NCI-H187 treated with DMSO at 0.1 percent for 48 hours (cell line): ENCODE measurements at regions not wholly inside any gene's neighbourhood (a gene's known extent, or its start where the extent isn't known, plus 50 kb on each side); places are given as distances from the start of the nearest gene placed in this dataset.

Experiments used
- DNase-seq: peaks from one replicate; lab custom pipeline; 2025; lab: John Stamatoyannopoulos, UW

DNA sequence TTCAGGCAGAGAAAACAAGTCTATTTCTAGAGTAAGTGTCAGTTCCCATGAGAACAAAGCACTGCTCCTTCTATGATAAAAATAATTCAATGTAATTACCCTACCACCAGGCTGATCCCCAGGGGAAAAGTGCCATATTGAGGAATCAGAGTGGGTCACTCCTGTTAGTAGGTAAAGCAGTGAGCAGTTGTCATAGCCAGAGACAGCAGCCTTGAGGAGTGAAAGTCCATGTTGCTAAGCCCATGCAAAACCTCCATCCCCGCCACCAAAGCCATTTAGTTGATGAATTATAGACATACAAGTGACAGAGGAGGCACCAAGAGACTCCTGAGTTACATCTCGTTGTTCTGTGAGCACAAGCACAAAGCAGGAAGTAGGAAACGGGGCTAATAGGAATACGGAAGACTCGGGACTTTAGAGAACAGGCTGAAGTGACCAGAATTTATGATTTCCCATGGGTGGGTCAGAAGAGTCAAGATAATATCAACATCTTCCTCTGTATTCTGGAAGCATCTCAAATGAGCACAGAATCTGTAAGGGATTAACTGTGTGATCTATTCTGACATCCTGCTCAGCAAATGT lies 197.9 kb downstream of the MAFB start:
- no peak for DNase-seq

DNA sequence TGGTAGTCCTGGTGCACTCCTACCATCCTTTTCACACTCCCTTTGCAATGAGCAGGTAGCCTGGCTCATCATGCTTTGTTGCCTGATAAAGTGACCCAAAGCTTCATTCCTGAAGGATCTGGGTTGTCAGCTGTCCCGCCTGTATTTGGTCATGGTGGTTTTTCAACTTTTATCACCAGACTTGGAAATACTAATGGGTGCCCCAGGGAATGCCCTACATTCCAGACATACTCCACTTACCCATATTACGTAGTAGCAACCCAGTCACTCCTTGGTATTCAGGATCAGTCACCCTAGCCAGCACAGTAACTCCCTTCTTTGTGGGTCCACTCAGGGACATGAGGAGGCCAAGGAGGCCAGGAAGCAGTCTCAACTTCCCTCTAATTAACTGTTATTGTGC lies 199.2 kb downstream of the MAFB start:
- DNase-seq: no peak

DNA sequence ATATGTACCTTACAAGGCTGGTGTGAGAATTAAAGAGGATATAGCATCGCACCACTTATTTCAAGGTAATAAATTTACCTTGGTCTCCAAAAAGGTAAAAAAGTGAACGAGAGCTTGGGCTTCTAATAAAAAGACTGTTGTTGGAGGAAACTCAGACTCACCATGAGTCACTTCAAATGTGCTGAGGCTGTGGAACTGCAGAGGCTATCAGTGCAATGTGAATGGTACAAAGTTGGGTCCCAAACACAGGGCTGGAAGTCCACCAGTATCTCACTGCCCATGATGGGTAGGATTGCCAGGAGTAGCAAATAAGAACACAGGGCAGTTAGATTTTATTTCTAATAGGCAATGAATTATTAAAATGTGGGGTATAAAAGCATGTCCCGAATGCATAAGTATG lies 200.6 kb downstream of the MAFB start:
- no peak for DNase-seq

DNA sequence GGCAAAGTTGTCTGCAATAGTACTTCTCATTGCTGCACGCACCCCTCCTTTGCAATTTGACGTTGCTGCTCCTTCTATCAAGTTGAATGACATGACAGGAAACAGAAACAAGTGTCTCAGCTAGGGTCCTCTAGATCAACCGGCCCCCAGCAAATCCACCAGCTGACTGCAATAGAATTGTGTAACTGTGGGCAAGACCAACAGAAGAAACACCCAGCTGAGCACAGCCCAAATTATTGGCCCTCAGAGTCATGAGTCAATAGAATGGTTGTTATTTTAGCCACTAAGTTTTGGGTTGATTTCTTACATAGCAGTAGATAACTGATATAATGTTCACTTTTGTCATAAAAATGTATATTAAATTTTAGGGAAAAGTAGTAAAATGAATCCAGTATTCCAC lies 202.7 kb downstream of the MAFB start:
- no peak for DNase-seq

DNA sequence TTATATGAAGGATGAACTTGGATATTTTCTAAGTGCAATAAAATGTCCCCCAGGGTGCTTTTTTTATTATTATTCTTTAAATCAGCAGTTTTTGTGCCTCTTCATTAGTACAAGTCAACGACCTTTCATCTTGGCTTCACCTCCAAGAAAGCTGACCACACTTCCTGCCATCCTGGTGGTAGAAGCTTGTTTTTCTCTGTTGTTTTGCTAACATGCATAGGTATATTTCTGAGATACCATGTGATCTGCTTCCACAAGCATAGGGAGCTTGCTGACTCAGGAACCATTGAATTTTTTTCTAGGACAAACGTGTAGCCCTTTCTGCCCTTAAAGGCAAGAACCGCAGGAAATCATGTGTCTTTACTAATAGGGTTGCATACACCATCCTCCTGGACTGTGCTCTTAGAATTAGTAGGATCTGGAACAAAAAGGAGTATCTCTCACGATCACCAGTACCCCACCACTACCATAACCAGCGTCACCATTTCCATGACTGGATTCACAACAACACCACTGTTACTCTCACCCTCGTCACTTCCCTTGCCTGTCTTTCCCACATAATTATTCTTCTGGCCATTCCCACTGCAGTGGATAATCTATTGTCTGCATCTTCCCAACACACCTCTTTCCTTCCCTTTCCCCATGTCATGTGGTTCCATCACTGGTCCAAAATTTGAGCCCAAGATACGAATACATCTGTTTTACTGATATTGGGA lies 207.1 kb downstream of the MAFB start:
- no peak for DNase-seq

DNA sequence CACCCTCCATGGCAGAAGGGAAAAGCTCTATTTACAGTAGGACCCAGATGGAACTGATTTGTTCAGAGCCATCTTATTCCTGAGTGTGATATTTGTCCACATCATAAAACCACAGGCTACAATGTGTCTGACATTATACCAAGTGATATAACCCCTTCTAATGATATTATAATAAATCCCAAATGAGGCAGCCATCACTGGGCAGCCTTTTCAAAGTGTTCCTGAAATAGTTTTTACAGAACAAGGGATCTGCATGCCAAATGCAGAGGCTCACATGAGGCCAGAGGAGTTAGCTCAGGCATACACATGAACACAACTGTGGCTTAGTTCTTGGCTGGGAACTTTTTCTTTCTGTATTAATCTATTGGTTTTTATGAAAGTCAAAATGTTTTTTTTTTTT lies 207.7 kb downstream of the MAFB start:
- no peak for DNase-seq

DNA sequence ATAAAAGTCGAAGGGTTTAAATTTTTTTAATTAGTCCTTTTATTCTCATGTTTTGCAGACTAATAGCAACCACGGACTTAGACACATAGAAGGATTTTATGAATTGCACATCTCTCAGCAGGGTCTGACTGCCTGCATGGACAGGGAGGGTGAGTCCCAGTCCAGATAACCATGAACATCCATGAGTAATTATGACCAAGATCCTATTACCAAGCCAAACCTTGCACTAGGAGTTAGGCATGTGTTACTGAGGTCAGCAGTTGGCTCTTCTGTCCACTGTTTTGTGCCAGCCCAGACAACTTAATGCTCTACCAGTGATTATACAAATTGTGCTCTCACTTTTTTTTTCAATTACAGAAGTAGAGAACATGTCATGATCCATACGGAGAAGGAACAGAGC lies 211.2 kb downstream of the MAFB start:
- DNase-seq: no peak

DNA sequence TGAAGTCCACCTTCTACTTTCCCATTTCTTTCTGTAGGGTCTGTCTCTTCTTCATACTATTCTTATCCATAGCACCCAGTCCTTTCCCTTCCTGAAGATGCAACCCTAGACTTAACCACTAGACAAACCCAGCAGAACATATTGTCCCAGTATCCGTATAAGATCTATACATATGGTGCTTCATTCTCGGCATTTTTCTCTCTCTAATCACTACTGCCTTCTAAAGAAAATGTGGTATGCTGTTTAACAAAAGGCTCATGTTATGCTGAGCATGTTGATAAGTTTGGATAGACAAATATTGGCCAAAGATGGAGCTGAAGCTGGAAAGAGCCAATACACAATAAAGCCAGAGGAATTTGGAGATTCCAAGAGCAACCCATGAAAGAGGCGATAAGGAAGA lies 212.6 kb downstream of the MAFB start:
- DNase-seq: no peak

DNA sequence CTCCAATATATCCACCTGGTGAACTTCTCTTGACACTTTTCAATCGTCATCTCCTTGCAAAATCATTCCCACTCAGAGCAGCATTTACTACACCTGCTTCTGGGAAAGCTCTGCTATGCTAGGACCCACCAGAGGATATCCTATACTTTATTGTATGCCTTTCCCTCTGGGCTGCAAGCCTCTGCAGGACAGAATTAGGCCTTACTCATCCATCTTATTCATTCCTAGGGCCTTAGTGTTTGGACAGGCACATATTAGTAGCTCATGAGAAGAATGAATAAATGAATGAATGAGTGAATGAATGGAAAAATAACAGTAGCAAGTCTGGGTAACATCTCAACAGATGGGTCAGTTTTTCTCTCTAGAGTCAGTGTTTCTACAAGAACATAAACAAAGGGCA lies 216.1 kb downstream of the MAFB start:
- DNase-seq: no peak

DNA sequence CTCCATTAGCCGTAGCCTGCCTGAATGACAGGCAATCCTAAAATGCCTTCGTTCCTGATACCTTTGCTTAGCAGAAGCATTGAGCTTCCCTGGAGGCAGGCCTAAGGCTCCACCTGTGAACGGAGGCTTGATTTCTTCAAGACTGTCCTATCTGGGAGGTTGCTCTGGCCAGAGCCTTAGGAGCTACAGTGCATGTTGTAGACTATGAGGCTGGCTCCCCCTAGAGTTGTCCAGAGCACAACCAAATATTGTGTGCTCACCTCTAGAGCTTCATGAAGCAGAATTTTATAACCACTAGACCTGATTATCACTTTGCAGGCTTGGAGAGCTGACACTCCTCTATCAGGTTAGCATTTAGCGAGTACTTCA lies 217.8 kb downstream of the MAFB start:
- DNase-seq: no peak

DNA sequence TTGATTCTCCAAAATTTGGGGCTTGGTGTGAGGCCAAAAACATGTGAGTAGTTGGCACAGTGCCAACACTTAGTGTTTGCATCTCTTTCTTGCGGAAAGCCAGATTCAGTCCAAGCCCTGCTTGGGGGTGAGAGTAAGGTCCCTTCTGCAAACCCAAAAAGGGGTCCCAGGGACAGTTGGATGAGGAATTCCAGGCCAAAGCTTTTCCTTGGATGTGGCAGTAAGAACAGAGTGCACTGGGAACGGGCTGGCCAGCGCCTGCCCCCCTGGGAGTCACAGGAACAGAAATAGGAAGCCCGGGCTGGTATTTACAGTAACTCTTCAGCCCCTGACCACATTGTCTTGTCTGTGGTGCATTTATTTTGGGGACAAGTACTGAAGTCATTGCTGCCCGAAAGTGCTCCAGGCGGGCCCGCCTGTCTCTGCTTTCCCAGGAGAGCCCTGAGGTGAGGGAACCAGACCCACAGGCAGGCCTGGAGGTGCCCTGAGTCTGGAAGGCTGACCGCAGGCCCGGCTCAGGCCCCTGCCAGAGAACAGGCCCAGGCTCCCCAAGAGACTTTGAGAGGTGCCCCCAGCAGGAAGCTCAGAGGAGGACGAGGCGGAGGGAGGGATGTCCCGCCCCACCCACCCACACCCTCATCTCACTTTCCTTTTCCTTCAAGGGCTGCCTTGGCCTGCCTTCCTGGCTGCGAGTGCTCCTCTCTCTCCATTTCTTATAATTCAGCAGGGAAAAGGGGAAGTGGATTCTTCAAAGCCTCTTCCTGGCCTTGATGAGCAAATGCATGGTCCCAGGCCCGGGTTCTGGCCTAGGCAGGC lies 218.4 kb downstream of the MAFB start:
- no peak for DNase-seq

DNA sequence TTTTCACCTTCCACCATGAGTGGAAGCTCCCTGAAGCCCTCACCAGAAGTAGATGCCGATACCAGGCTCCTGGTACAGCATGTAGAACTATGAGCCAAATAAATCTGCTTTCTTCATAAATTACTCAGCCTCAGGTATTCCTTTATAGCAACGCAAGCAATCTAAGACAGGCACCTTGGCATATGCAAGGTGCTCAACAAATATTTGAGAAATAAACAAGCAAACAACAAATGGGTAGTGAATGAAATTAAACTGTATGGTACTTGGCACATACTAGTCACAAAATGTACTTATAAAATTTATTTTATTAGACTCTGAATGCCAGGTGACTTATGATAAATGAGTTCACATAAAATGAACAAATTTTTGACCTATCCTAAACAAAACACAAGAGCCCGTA lies 220.3 kb downstream of the MAFB start:
- DNase-seq: no peak

DNA sequence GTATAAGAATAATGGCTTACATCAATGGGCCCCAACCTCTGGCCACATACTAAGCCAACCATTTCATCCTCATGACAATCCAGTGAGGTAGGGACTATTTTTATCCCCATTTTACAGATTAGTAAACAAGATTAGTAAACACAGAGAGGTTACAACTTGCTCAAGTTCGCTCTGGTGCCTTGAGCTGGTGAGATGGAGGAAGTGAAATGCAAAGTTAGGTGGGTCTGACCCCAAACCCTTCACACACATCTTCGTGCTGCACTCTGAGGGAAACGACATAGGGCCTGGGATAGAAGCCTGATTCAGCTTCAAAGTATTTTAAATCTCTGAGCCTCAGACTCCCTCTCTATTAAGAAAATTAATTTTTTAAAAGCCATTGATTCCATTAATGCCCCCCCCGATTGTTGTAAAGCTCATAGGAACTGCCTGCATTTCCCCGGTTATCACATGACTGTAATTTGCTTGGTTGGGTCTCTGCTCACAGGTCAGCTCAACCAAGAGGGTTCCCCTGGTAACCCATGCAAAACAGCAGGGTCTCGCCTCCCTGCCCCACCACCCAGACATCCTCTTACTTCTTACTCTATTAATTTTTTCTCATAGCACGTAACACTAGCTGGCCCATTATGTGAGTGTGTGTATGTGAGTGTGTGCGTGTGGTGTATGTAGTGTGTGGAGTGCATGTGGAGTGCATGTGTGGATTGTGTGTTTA lies 221.2 kb downstream of the MAFB start:
- no peak for DNase-seq

DNA sequence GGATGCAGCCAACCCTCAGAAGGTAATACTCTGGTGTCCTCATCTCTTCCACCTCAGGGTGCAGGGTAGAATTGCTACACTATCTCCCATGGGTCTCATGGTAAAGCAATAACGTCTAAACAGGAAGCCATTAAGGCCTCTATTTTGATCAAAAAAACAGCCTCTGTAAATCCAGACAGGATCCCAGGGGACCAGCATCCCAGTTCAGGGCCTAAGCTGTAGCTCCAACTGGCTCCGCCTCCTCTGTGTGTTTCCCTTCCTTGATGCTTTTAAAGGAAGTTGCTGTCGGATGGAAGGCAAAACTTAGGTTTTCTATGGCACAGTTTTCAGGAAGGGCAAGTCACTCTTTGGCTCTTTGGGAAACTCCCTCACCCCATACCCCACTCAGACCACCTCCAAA lies 222.0 kb downstream of the MAFB start:
- no peak for DNase-seq

DNA sequence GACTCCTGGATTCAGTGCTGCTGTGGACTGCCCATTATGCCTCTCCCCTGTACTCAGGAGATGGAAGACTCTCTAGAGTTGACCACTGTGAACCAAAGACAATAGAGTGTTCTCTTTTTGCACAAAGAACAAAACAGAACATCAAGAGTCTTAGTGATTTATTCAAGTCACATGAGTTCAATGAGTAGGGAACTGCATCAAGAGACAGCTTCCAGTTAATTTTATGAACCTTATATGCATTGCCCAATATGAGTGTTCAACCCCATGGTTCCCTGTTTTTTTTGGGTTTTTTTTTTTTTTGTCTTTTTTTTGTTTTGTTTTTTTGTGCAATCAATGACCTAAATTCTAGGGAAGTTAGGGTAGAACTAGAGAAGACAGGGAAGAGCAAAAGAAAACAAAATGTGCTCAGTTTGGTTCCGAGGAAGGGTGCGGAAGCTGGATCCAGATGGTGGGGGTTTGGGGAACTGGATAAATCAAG lies 224.3 kb downstream of the MAFB start:
- DNase-seq: no peak

DNA sequence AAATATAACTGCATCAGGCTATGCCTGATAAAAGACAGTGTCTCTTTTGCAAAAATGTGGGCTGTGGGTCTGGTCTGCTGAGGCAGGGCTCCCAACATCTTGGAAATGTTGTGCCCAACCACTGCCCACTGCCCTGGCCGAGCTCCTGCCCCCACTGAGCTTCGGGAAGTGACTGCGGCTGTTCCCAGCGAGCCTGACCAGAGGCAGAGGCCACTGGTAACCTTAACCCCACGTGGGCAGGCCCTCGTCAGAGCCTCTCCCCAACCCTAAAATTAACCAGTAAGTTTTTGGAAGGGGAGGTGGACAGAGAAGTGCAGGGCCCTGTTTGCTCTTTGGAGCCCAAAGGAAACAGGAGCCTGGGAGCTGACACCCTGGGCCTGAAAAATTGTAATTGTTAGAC lies 225.9 kb downstream of the MAFB start:
- DNase-seq: no peak

DNA sequence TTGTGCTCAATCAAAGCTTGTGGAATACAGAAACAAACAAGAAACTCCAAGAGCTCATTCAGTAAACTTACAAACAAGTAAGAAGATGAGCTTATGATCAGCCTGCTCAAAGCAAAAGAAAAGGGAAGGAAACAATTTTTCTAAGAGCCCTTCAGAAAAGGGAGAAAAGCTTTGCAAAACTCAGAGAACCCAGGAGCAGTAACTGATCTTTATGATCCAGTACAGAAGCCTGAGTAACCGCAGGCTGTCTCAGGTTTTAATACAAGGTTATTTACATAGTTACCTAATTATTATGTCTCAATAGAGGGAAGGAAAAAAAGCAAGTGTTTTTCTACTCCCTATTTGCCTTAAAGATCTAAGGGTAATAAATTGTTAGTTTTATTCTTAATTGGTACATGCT lies 226.5 kb downstream of the MAFB start:
- DNase-seq: no peak

DNA sequence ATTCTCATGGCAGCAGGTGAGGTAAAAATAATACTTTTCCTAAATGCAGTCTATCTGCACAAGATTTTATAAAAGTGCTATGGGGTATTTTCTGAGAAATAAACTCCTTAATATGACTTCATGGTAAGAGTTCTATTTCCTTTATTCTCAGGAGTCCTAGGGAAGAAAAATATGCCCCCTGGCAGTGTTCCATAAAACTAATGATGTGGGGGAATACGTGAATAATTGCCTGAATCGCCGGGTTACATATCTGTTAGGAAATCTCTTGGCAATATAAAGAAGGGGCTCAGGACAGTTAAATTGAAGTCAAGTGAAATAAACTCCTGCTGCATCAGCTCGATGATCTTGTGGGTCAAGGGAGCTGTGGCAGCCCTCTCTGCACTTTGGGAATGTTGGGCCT lies 229.7 kb downstream of the MAFB start:
- DNase-seq: no peak

DNA sequence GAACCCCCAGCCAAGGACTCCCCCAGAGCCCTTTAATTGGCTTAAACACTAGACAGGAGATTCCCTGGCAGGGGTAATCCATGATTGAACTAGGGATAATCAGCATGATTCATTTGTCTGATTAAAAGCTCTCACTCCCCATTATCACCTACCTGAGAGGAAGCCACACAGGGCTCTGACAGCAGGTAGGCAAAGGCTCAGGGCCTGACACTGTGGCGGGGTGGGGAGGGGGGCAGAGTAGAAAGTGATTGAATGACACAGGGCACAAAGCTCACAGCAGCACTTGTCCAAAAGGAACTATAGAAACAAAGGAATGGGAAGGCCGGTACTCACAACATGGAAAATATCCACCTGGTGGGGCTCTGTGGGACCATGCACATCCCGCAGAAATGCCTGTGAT lies 231.6 kb downstream of the MAFB start:
- no peak for DNase-seq

DNA sequence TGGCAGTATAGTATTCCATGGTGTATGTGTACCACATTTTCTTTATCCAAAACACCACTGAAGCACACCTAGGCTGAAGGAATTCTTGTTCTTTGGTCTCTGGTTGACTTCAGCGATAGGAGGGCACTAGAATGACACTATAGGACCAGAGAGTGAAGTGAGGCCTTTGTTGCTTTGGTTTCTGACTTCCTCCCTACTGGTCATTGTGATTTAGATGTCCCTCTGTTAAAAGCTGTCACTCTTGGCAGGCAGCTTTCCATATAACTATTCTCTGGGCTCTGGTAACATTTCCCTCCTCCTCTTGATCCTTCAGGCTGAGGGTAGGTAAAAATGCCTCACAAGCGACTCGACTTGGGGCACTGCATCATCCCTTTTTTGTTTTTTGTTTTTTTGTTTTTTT lies 236.3 kb downstream of the MAFB start:
- DNase-seq: no peak

DNA sequence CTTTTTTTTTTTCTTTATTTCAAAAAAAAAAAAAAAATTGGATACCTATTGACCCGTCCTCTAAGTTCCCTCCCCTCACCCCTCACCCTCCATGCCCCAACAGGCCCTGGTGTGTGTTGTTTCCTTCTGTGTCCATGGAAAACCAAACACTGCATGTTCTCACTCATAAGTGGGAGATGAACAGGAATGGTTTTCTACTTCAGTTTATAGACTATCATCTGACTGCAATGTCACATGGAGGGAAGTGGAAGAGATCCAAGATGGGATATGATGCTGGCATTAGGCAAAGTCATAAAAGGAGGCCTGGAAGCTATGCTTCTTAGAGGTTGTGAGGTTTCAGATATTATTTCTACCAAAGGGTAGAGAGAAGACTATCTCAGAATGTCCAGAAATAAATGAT lies 237.5 kb downstream of the MAFB start:
- DNase-seq: no peak

DNA sequence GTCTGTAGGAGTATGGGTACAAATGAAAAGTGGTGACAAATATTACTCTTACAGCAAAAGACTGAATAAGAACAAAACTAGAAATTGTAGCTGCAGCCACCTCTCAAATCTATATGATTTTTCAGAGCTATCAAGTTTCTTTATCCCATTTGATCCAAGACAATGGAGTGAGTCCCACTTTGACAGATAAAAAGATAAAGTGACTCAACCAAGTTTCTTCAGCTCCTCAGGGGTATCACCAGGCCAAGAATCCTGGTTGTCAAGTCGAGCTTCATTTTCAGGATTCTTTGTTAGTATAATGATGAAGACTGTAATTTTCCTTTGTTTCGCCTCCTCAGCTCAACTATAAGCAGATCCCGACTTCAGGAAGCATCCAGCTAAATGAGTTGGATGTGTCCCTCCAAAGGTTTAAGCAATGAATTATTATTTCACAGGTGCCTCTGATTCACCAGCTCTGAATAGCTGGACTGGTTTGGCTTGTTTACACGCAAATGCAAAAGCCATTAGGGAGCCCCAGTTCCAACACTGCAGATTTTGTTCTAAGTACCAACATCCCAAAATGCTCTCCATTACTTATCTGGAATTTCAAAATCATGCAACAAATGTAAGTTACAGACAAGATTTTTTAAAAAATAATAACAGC lies 238.9 kb downstream of the MAFB start:
- no peak for DNase-seq
